ENCODE measurements at regions not wholly inside any gene's neighbourhood (a gene's known extent, or its start where the extent isn't known, plus 50 kb on each side); places are given as distances from the start of the nearest gene placed in this dataset.
"Not testable (repeated sequence)": the region's sequence is repeated elsewhere in the genome, so short reads cannot be mapped to it uniquely, and the experiment has no call there.

DNA sequence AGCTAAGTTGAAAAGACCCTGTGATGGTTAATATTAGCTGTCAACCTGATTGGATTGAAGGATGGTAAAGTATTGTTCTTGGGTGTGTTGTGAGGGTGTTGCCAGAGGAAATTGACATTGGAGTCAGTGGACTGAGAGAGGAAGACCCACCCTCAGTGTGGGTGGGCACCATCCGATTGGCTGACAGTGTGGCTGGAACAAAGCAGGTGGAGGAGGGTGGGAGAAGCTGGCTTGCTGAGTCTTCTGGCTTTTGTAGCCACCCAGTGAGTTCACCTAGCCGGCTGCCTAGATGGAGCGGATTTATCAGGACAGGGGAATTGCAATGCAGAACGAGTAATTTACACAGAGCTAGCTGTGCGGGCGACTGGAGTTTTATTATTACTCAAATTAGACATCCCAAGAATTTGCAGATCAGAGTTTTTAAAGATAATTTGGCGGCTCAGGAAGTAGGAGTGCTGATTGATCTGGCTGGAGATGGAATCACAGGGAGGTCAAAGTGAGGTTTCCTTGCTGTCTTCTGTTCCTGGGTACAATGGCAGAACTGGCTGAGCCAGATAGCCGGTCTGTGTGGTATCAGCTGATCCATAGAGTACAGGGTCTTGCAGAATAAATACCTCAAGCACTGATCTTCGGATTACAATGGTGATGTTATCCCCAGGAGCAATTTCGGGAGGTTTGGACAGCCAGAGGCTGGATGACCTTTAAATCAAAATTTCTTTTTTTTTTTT is 4015.1 kb upstream of the TPTE start:
- TF ChIP-seq, protein P1, sequence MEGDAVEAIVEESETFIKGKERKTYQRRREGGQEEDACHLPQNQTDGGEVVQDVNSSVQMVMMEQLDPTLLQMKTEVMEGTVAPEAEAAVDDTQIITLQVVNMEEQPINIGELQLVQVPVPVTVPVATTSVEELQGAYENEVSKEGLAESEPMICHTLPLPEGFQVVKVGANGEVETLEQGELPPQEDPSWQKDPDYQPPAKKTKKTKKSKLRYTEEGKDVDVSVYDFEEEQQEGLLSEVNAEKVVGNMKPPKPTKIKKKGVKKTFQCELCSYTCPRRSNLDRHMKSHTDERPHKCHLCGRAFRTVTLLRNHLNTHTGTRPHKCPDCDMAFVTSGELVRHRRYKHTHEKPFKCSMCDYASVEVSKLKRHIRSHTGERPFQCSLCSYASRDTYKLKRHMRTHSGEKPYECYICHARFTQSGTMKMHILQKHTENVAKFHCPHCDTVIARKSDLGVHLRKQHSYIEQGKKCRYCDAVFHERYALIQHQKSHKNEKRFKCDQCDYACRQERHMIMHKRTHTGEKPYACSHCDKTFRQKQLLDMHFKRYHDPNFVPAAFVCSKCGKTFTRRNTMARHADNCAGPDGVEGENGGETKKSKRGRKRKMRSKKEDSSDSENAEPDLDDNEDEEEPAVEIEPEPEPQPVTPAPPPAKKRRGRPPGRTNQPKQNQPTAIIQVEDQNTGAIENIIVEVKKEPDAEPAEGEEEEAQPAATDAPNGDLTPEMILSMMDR (conservative IDR thresholded peaks at IDR 0.05; ENCODE audit: low read depth, low read length) = not testable (repeated sequence)
- not testable (repeated sequence) for TF ChIP-seq EZH2 (IDR thresholded peaks at IDR 0.05; ENCODE audit: borderline replicate concordance, low read depth, low read length, poor library complexity, severe bottlenecking)
